HUES64 (cell line): ENCODE measurements at regions not wholly inside any gene's neighbourhood (a gene's known extent, or its start where the extent isn't known, plus 50 kb on each side); places are given as distances from the start of the nearest gene placed in this dataset.

Experiments
- H3K27ac ChIP-seq: 2 replicates; pipeline ENCODE4 v1.7.0; 2013; ENCODE audit warnings: low read depth, low read length, inconsistent platforms
- H3K27me3 ChIP-seq: 2 replicates; pipeline ENCODE4 v1.6.1; 2013; ENCODE audit warnings: mild to moderate bottlenecking, low read length; ENCODE audit not compliant: insufficient read depth
- H3K36me3 ChIP-seq: 2 replicates; pipeline ENCODE4 v1.6.1; 2013; ENCODE audit warnings: mild to moderate bottlenecking, low read length; ENCODE audit not compliant: insufficient read depth
- H3K4me1 ChIP-seq: 2 replicates; pipeline ENCODE4 v1.6.1; 2013; ENCODE audit warnings: mild to moderate bottlenecking, low read length, moderate library complexity; ENCODE audit not compliant: insufficient read depth
- H3K4me3 ChIP-seq: 2 replicates; pipeline ENCODE4 v1.5.1; 2013; ENCODE audit warnings: mild to moderate bottlenecking, low read length, moderate library complexity
- H3K9ac ChIP-seq: 2 replicates; pipeline ENCODE4 v1.6.1; 2013; ENCODE audit warnings: mild to moderate bottlenecking, low read depth, low read length
- H3K9me3 ChIP-seq: 2 replicates; pipeline ENCODE4 v1.6.1; 2013; ENCODE audit warnings: low read depth, low read length; ENCODE audit not compliant: insufficient read depth
- WGBS: fragments of 150-250, 120-280 bp; methylation state at CpG from one replicate; pipeline ENCODE4 v1.1.7; 2013; ENCODE audit warnings: missing lambda C conversion rate; 5-methylcytosine and 5-hydroxymethylcytosine counted together

GRCh38 chr2:103222969-103223368 is 461.1 kb downstream of the TMEM182 start:
- H3K27ac ChIP-seq, result no peak overlapping the region
- H3K27me3 ChIP-seq, result no peaks in the 10 kb centered on the region

GRCh38 chr2:103230796-103231195 is 469.0 kb downstream of the TMEM182 start:
- Histone ChIP-seq H3K9ac (no peak overlapping the region), H3K27ac (no peak overlapping the region)
- 87% methylated on average over 1 of the region's 1 CpG for WGBS

More at GRCh38 chr2:103222969-103223368, 461.1 kb downstream of the TMEM182 start:
- no peak overlapping the region for H3K4me3 ChIP-seq
- no peaks in the 10 kb centered on the region for H3K4me1 ChIP-seq
- H3K9me3 ChIP-seq, result no peaks in the 10 kb centered on the region
- no peak overlapping the region for H3K9ac ChIP-seq
- no peaks in the 10 kb centered on the region for H3K36me3 ChIP-seq

GRCh38 chr2:103232865-103233264 is 471.0 kb downstream of the TMEM182 start:
- no peak overlapping the region for H3K27ac ChIP-seq
- H3K9me3 ChIP-seq, result no peaks in the 10 kb centered on the region
- no peaks in the 10 kb centered on the region for H3K4me1 ChIP-seq
- H3K36me3 ChIP-seq, result no peaks in the 10 kb centered on the region
- no peak overlapping the region for H3K4me3 ChIP-seq
- 95% methylated on average over 4 of the region's 4 CpGs for WGBS
- no peaks in the 10 kb centered on the region for H3K27me3 ChIP-seq
- no peak overlapping the region for H3K9ac ChIP-seq

More at GRCh38 chr2:103230796-103231195, 469.0 kb downstream of the TMEM182 start:
- Histone ChIP-seq H3K36me3 (no peaks in the 10 kb centered on the region), H3K27me3 (no peaks in the 10 kb centered on the region), H3K4me1 (no peaks in the 10 kb centered on the region), H3K4me3 (no peak overlapping the region), H3K9me3 (no peaks in the 10 kb centered on the region)

GRCh38 chr2:103233691-103234090 is 471.9 kb downstream of the TMEM182 start:
- H3K9me3 ChIP-seq, result no peaks in the 10 kb centered on the region; the same call in 1 of the 2 replicates
- H3K4me1 ChIP-seq, result no peaks in the 10 kb centered on the region
- WGBS, result no CpG with 5 or more reads among the region's 1 CpG
- H3K27ac ChIP-seq, result no peak overlapping the region
- H3K27me3 ChIP-seq, result no peaks in the 10 kb centered on the region
- no peaks in the 10 kb centered on the region for H3K36me3 ChIP-seq
- no peak overlapping the region for H3K4me3 ChIP-seq
- no peak overlapping the region for H3K9ac ChIP-seq

- no peaks in the 10 kb centered on the region; the same call in 1 of the 2 replicates for H3K4me1 ChIP-seq
- WGBS, result 100% methylated on average over 1 of the region's 1 CpG
- no peaks in the 10 kb centered on the region for H3K36me3 ChIP-seq
Observed at GRCh38 chr2:103235283-103235682, 473.5 kb downstream of the TMEM182 start.

GRCh38 chr2:103249462-103249861 is 487.6 kb downstream of the TMEM182 start:
- Histone ChIP-seq H3K9ac (no peak overlapping the region), H3K36me3 (no peaks in the 10 kb centered on the region), H3K27ac (no peak overlapping the region), H3K4me1 (peaks cover 6% of the 10 kb centered on the region; the same call in 1 of the 2 replicates), H3K4me3 (no peak overlapping the region), H3K27me3 (no peaks in the 10 kb centered on the region), H3K9me3 (no peaks in the 10 kb centered on the region)
- WGBS, result 89% methylated on average over 2 of the region's 4 CpGs

More at GRCh38 chr2:103235283-103235682, 473.5 kb downstream of the TMEM182 start:
- Histone ChIP-seq H3K4me3 (no peak overlapping the region), H3K27me3 (no peaks in the 10 kb centered on the region), H3K9me3 (no peaks in the 10 kb centered on the region; the same call in 1 of the 2 replicates), H3K9ac (no peak overlapping the region), H3K27ac (no peak overlapping the region)

GRCh38 chr2:103252781-103253180 is 490.9 kb downstream of the TMEM182 start:
- no peaks in the 10 kb centered on the region for H3K27me3 ChIP-seq
- H3K36me3 ChIP-seq, result no peaks in the 10 kb centered on the region
- no peak overlapping the region for H3K27ac ChIP-seq
- H3K9me3 ChIP-seq, result no peaks in the 10 kb centered on the region; the same call in 1 of the 2 replicates
- WGBS, result 77% methylated on average over 3 of the region's 3 CpGs
- H3K4me3 ChIP-seq, result no peak overlapping the region
- H3K4me1 ChIP-seq, result peaks cover 6% of the 10 kb centered on the region; the same call in 1 of the 2 replicates
- no peak overlapping the region for H3K9ac ChIP-seq

- WGBS, result 95% methylated on average over 5 of the region's 5 CpGs
- Histone ChIP-seq H3K27ac (no peak overlapping the region), H3K27me3 (no peaks in the 10 kb centered on the region), H3K36me3 (no peaks in the 10 kb centered on the region), H3K9me3 (no peaks in the 10 kb centered on the region; the same call in 1 of the 2 replicates), H3K4me1 (peaks cover 4% of the 10 kb centered on the region; the same call in 1 of the 2 replicates), H3K4me3 (no peak overlapping the region), H3K9ac (no peak overlapping the region)
Observed at GRCh38 chr2:103254611-103255010, 492.8 kb downstream of the TMEM182 start.

GRCh38 chr2:103264058-103264768 is 502.4 kb downstream of the TMEM182 start:
- no peak overlapping the region for H3K27ac ChIP-seq
- H3K27me3 ChIP-seq, result no peaks in the 10 kb centered on the region
- 75% methylated on average over 4 of the region's 5 CpGs for WGBS
- peaks cover 3% of the 10 kb centered on the region; the same call in 1 of the 2 replicates for H3K4me1 ChIP-seq
- no peak overlapping the region for H3K4me3 ChIP-seq
- H3K9me3 ChIP-seq, result no peaks in the 10 kb centered on the region
- no peak overlapping the region for H3K9ac ChIP-seq
- no peaks in the 10 kb centered on the region for H3K36me3 ChIP-seq

GRCh38 chr2:103265521-103265920 is 503.7 kb downstream of the TMEM182 start:
- no peaks in the 10 kb centered on the region for H3K9me3 ChIP-seq
- 96% methylated on average over 8 of the region's 8 CpGs for WGBS
- no peaks in the 10 kb centered on the region for H3K27me3 ChIP-seq
- H3K36me3 ChIP-seq, result no peaks in the 10 kb centered on the region
- H3K4me3 ChIP-seq, result no peak overlapping the region
- H3K9ac ChIP-seq, result no peak overlapping the region
- H3K27ac ChIP-seq, result no peak overlapping the region
- H3K4me1 ChIP-seq, result peaks cover 3% of the 10 kb centered on the region; the same call in 1 of the 2 replicates

GRCh38 chr2:103268841-103269498 is 507.1 kb downstream of the TMEM182 start:
- no peaks in the 10 kb centered on the region for H3K27me3 ChIP-seq
- H3K4me1 ChIP-seq, result peaks cover 3% of the 10 kb centered on the region; the same call in 1 of the 2 replicates
- H3K27ac ChIP-seq, result no peak overlapping the region
- no peaks in the 10 kb centered on the region for H3K36me3 ChIP-seq
- peaks cover 26% of the 10 kb centered on the region for H3K9me3 ChIP-seq
- H3K4me3 ChIP-seq, result no peak overlapping the region
- no peak overlapping the region for H3K9ac ChIP-seq
- WGBS, result 91% methylated on average over 5 of the region's 8 CpGs
